ENCODE measurements at regions not wholly inside any gene's neighbourhood (a gene's known extent, or its start where the extent isn't known, plus 50 kb on each side); places are given as distances from the start of the nearest gene placed in this dataset.

GRCh38 chr3:70426071-70426470 lies 113.6 kb upstream of the MDFIC2 start:
- no peak overlapping the region for H3K27ac ChIP-seq (ENCODE audit: low read depth in 1 of 2, low read length in 2 of 2)
- no peak for DNase-seq (ENCODE audit: low spot score)
- peaks cover 0 to 4% (median 0%) of the 10 kb centered on the region in 4 donors for H3K27me3 ChIP-seq (ENCODE audit: control insufficient read depth in 4 of 4, insufficient read depth in 4 of 4, low read length in 3 of 4)
- H3K9ac ChIP-seq (ENCODE audit: low read depth in 1 of 2, low read length in 2 of 2) = no peak overlapping the region
- H3K9me3 ChIP-seq (ENCODE audit: control insufficient read depth in 4 of 4, low read length in 3 of 4) = no peaks in the 10 kb centered on the region
- H3K36me3 ChIP-seq (ENCODE audit: control insufficient read depth in 4 of 4, insufficient read depth in 3 of 4, low read depth in 1 of 4, low read length in 3 of 4) = no peaks in the 10 kb centered on the region
- H3K4me3 ChIP-seq (ENCODE audit: low read depth in 1 of 3, low read length in 3 of 3) = no peak overlapping the region
- no peak for TF ChIP-seq ZBTB33 (IDR thresholded peaks at IDR 0.05)
- no peaks in the 10 kb centered on the region for H3K4me1 ChIP-seq (ENCODE audit: control insufficient read depth in 4 of 4, insufficient read depth in 4 of 4, low read length in 3 of 4)

GRCh38 chr3:70421506-70421905 lies 109.1 kb upstream of the MDFIC2 start:
- Histone ChIP-seq H3K36me3 (ENCODE audit: control insufficient read depth in 4 of 4, insufficient read depth in 3 of 4, low read depth in 1 of 4, low read length in 3 of 4) (no peaks in the 10 kb centered on the region), H3K9me3 (ENCODE audit: control insufficient read depth in 4 of 4, low read length in 3 of 4) (no peaks in the 10 kb centered on the region), H3K27me3 (ENCODE audit: control insufficient read depth in 4 of 4, insufficient read depth in 4 of 4, low read length in 3 of 4) (peaks cover 0 to 4% (median 2%) of the 10 kb centered on the region in 4 donors), H3K9ac (ENCODE audit: low read depth in 1 of 2, low read length in 2 of 2) (no peak overlapping the region), H3K4me1 (ENCODE audit: control insufficient read depth in 4 of 4, insufficient read depth in 4 of 4, low read length in 3 of 4) (no peaks in the 10 kb centered on the region), H3K27ac (ENCODE audit: low read depth in 1 of 2, low read length in 2 of 2) (no peak overlapping the region), H3K4me3 (ENCODE audit: low read depth in 1 of 3, low read length in 3 of 3) (no peak overlapping the region)
- no peak for DNase-seq (ENCODE audit: low spot score)
- TF ChIP-seq SP1 (IDR thresholded peaks at IDR 0.05) (no peak), FOXA2 (IDR thresholded peaks at IDR 0.05) (no peak), HNF4A (conservative IDR thresholded peaks at IDR 0.05) (no peak), GABPA (IDR thresholded peaks at IDR 0.05 in 1 of 2, conservative IDR thresholded peaks at IDR 0.05 in 1 of 2) (no peak), JUND (IDR thresholded peaks at IDR 0.05) (no peak), ZBTB33 (IDR thresholded peaks at IDR 0.05) (no peak), EGR1 (IDR thresholded peaks at IDR 0.05; ENCODE audit: low read depth in 2 of 2) (no peak), RAD21 (IDR thresholded peaks at IDR 0.05) (no peak), TAF1 (conservative IDR thresholded peaks at IDR 0.05) (no peak), MAX (IDR thresholded peaks at IDR 0.05) (no peak), FOXA1 (IDR thresholded peaks at IDR 0.05) (no peak), NR2F2 (IDR thresholded peaks at IDR 0.05) (no peak), YY1 (IDR thresholded peaks at IDR 0.05) (no peak), CTCF (IDR thresholded peaks at IDR 0.05; ENCODE audit: low read depth, low read length, missing input control) (no peak), ATF3 (IDR thresholded peaks at IDR 0.05) (no peak)
- 62% methylated on average over 4 of the region's 4 CpGs for WGBS

Measured in liver (tissue), 8 donors.